Activated B cell treated with CpG ODN at 0.5 μM for 24 hours (primary cell): ENCODE measurements at regions not wholly inside any gene's neighbourhood (a gene's known extent, or its start where the extent isn't known, plus 50 kb on each side); places are given as distances from the start of the nearest gene placed in this dataset.

Experiments used
- ATAC-seq: fragments of 200-7000 bp; cut with Tn5 transposase; one replicate; pipeline ENCODE4 v1.10.0; 2021; ENCODE audit warnings: low read depth, mild to moderate bottlenecking, moderate library complexity
- CTCF ChIA-PET: fragments of 350-600 bp; sonication (Branson Sonifier 250); formaldehyde crosslinking; loops from one replicate; lab custom pipeline; 2021; ENCODE audit warnings: antibody characterized with exemption; lab: Charles Lee
- POLR2A ChIA-PET: fragments of 350-600 bp; sonication (Branson Sonifier 250); formaldehyde crosslinking; loops from one replicate; lab custom pipeline; 2021; ENCODE audit warnings: antibody characterized with exemption; lab: Charles Lee
- DNase-seq: peaks from one replicate; pipeline ENCODE4 v3.0.0; 2022
- H3K27ac Mint-ChIP-seq: one replicate; pipeline ENCODE4 v1.8.0; 2020; ENCODE audit warnings: mixed read lengths
- H3K27me3 Mint-ChIP-seq: one replicate; pipeline ENCODE4 v1.8.0; 2021; ENCODE audit warnings: mixed read lengths
- H3K36me3 Mint-ChIP-seq: one replicate; pipeline ENCODE4 v1.8.0; 2021; ENCODE audit warnings: low read depth, mixed read lengths
- H3K4me1 Mint-ChIP-seq: one replicate; pipeline ENCODE4 v1.8.0; 2021; ENCODE audit warnings: mixed read lengths
- H3K4me3 Mint-ChIP-seq: one replicate; pipeline ENCODE4 v1.8.0; 2020; ENCODE audit warnings: mild to moderate bottlenecking, mixed read lengths
- H3K9me3 Mint-ChIP-seq: one replicate; pipeline ENCODE4 v1.8.0; 2020; ENCODE audit warnings: mixed read lengths
- CTCF ChIP-seq: fragments of 200-600 bp; IDR thresholded peaks from one replicate; pipeline ENCODE4 v1.8.0; 2022; ENCODE audit warnings: antibody characterized with exemption, mild to moderate bottlenecking
- intact Hi-C: fragments of 100-400 bp; cut with micrococcal nuclease; formaldehyde crosslinking; loops from one replicate; pipeline ENCODE4 v1.15.1; 2024

- Mint-ChIP-seq H3K9me3 (peaks cover 2% of the 10 kb centered on the region), H3K4me3 (no peak overlapping the region), H3K27me3 (no peaks in the 10 kb centered on the region), H3K36me3 (no peaks in the 10 kb centered on the region), H3K4me1 (no peaks in the 10 kb centered on the region), H3K27ac (no peak overlapping the region)
- DNase-seq (no peak), ATAC-seq (no peak)
- ChIA-PET POLR2A (no interaction called here), CTCF (no interaction called here)
- intact Hi-C loops, result no loop called here
- no peak for TF ChIP-seq CTCF
Measured at GRCh38 chr9:11537566-11537965, 924.8 kb upstream of the PTPRD start.

GRCh38 chr9:11542781-11543180, 930.0 kb upstream of the PTPRD start:
- no peak for DNase-seq
- Mint-ChIP-seq H3K27ac (no peak overlapping the region), H3K36me3 (no peaks in the 10 kb centered on the region), H3K4me1 (no peaks in the 10 kb centered on the region), H3K4me3 (no peak overlapping the region), H3K9me3 (peaks cover 2% of the 10 kb centered on the region), H3K27me3 (no peaks in the 10 kb centered on the region)
- intact Hi-C loops, result no loop called here
- TF ChIP-seq CTCF, result no peak
- POLR2A ChIA-PET, result no interaction called here
- CTCF ChIA-PET, result no interaction called here
- no peak for ATAC-seq

GRCh38 chr9:11546231-11546630, 933.4 kb upstream of the PTPRD start:
- DNase-seq (no peak), ATAC-seq (no peak)
- TF ChIP-seq CTCF, result no peak
- H3K27ac Mint-ChIP-seq, result no peak overlapping the region
- H3K27me3 Mint-ChIP-seq, result no peaks in the 10 kb centered on the region
- CTCF ChIA-PET, result no interaction called here
- POLR2A ChIA-PET, result no interaction called here
- H3K4me1 Mint-ChIP-seq, result no peaks in the 10 kb centered on the region
- intact Hi-C loops, result no loop called here
- peaks cover 4% of the 10 kb centered on the region for H3K9me3 Mint-ChIP-seq
- H3K4me3 Mint-ChIP-seq, result no peak overlapping the region
- H3K36me3 Mint-ChIP-seq, result no peaks in the 10 kb centered on the region

- Mint-ChIP-seq H3K27me3 (no peaks in the 10 kb centered on the region), H3K4me1 (no peaks in the 10 kb centered on the region), H3K27ac (no peak overlapping the region), H3K4me3 (no peak overlapping the region), H3K36me3 (no peaks in the 10 kb centered on the region), H3K9me3 (peaks cover 6% of the 10 kb centered on the region)
- no peak for DNase-seq
- ATAC-seq, result no peak
- no peak for TF ChIP-seq CTCF
- CTCF ChIA-PET, result no interaction called here
- POLR2A ChIA-PET, result no interaction called here
- intact Hi-C loops, result no loop called here
Measured at GRCh38 chr9:11549311-11549794, 936.6 kb upstream of the PTPRD start.

GRCh38 chr9:11551106-11551505, 938.3 kb upstream of the PTPRD start:
- DNase-seq, result no peak
- Mint-ChIP-seq H3K4me1 (no peaks in the 10 kb centered on the region), H3K36me3 (no peaks in the 10 kb centered on the region), H3K9me3 (peaks cover 10% of the 10 kb centered on the region), H3K27ac (no peak overlapping the region), H3K4me3 (no peak overlapping the region), H3K27me3 (no peaks in the 10 kb centered on the region)
- TF ChIP-seq CTCF, result no peak
- ATAC-seq, result no peak
- ChIA-PET CTCF (no interaction called here), POLR2A (no interaction called here)
- intact Hi-C loops, result no loop called here
